Testis (tissue), 2 donors: ENCODE measurements at regions not wholly inside any gene's neighbourhood (a gene's known extent, or its start where the extent isn't known, plus 50 kb on each side); places are given as distances from the start of the nearest gene placed in this dataset.

ENCODE experiments used
- CTCF ChIP-seq, 3 experiments: fragments of 450-650 bp in 2 of 3; fragments of 200-600 bp in 1 of 3; sonication (generic) in 1 of 3; IDR thresholded peaks; one replicate each; pipeline ENCODE4 v1.5.1; 2016 to 2019; ENCODE audit warnings: antibody characterized with exemption in 3 of 3, mild to moderate bottlenecking in 2 of 3, moderate library complexity in 1 of 3
- POLR2A ChIP-seq: fragments of 450-650 bp; IDR thresholded peaks from one replicate; pipeline ENCODE4 v1.6.1; 2017; ENCODE audit warnings: antibody characterized with exemption, mild to moderate bottlenecking, moderate library complexity

- TF ChIP-seq CTCF (IDR thresholded peaks at IDR 0.05): no peak
- no peak for TF ChIP-seq POLR2A
Observed at GRCh38 chr14:76307786-76308780, 67.9 kb upstream of the ESRRB start.
